VCaP (cell line): ENCODE measurements at regions not wholly inside any gene's neighbourhood (a gene's known extent, or its start where the extent isn't known, plus 50 kb on each side); places are given as distances from the start of the nearest gene placed in this dataset.

ENCODE experiments used
- H3K27ac ChIP-seq: fragments of 450-650 bp; 2 replicates; pipeline ENCODE4 v1.5.1; 2017
- TF ChIP-seq, protein P1 (sequence below): fragments of 450-650 bp; conservative IDR thresholded peaks from 2 replicates; pipeline ENCODE4 v1.5.1; 2017; ENCODE audit warnings: mild to moderate bottlenecking, moderate library complexity

DNA sequence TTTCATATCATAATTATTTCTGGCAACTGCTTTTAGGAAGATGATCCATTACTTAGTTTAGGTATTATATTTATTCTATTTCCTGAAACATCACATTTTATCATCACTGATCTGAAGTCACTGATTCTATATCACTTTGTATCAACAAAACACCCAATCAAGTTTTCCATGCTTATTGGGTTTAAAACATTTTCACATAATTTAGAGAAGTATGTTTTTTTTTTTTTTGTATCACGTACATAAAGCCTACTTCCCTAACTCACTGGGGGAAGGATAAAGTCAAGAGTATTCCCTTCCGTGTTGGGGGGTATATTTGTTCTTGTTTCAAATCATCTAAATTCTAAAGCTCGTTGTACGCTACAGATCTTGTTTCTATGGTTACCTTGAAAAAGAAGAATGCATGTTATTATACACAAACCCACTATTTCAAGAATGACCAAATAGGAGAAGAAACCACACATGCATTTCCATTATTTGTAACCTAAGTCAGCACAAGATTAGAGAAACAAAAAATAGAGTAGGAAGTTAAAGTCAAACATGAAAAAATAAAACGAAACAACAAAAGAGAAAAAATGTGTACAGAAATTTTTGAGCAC, 637.2 kb upstream of the MIR17HG start:
- TF ChIP-seq, protein P1, sequence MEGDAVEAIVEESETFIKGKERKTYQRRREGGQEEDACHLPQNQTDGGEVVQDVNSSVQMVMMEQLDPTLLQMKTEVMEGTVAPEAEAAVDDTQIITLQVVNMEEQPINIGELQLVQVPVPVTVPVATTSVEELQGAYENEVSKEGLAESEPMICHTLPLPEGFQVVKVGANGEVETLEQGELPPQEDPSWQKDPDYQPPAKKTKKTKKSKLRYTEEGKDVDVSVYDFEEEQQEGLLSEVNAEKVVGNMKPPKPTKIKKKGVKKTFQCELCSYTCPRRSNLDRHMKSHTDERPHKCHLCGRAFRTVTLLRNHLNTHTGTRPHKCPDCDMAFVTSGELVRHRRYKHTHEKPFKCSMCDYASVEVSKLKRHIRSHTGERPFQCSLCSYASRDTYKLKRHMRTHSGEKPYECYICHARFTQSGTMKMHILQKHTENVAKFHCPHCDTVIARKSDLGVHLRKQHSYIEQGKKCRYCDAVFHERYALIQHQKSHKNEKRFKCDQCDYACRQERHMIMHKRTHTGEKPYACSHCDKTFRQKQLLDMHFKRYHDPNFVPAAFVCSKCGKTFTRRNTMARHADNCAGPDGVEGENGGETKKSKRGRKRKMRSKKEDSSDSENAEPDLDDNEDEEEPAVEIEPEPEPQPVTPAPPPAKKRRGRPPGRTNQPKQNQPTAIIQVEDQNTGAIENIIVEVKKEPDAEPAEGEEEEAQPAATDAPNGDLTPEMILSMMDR = no peak

DNA sequence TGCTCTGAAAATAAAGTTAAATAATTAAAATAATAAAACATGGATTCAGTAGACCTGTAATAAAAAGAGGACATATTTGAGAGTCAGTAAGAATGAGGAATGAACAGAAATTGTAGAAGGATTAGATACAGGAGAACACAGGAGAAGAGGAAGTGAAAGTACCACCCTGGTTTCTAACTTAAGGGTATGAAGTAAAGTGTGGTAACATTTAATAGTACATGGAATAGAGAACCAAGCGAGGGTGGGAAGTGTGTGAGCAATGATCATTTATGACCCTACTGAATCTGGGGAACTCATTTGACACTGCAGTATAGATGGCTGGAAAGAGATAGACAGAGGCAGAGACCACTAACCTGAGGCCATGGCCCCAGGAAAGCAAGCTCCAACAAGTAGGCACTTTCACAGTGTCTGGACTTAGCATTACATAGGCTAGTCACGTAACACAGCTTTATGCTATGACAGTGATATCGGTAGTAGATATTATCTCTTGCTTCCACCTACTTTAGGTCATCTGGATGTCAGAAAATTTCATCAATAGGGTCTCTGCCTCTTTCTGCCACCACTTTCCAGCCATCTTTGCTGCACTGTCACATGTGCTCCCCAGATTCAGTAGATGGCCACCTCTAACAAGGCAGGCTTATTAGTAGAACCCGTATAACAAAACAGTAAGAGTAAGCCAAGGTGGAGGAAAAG, 633.9 kb upstream of the MIR17HG start:
- no peak overlapping the region for H3K27ac ChIP-seq
- TF ChIP-seq, protein P1 = no peak

More for the DNA sequence above, 637.2 kb upstream of the MIR17HG start:
- H3K27ac ChIP-seq = no peak overlapping the region

DNA sequence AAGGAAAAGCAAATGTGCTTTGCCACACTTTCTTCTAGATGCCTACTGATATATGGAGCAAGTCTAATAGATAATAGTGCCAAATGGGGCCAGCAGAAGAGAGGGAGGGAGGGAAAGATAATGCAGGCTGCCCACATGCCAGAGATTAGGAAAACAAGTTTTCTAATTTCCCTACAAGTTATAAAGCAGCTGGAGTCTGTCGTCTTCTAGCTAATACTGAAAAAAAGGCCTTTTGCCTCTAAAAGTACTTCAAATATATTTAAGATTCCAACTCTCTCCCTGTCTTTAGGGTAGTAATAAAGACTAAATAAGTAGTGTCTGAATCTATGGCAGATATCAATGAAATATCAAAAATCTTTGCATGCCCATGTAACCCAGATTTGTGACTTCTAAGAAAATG, 632.0 kb upstream of the MIR17HG start:
- H3K27ac ChIP-seq = no peak overlapping the region
- TF ChIP-seq, protein P1 = no peak

DNA sequence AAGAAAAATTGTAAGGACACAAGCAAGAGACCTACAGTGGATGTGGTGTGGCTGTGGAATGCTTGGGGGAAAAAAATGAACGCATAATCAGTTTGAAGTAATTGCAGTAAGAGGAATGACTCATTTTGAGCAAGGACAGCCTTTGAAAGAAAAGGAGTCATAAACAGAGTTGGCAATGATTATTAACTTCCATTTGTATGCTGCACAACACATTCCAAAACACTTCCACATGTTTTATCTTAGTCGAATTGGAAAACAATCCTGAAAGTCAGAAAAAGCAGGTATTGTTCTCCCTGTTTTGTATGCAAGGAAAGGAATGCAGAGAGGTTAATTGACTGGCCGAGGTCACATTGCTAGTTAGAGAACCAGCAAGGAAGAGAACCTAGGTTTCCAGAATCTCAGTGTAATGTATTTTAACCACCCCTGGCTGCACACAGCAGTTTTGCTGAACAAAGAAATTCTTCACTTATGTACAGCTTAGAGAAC, 630.0 kb upstream of the MIR17HG start:
- no peak overlapping the region for H3K27ac ChIP-seq
- TF ChIP-seq, protein P1 = no peak

DNA sequence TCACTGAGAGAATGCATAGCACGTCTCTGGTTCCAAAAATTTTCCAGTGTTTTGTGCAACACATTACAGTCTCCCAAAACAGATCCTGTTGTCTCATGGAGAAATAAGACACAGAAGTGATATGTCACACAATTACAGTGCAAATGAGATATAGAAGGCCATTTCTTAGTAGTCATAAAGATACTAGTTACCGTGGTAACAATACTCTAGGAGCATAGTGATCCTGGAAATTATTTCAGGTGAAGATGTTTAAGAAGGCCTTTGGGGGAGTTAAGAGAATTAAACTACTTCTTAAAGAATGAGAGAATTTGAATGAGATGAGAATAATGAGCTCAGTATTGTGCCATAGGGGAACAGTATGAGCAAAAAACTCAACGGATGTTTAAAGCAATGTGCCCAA, 628.0 kb upstream of the MIR17HG start:
- TF ChIP-seq, protein P1 = no peak

DNA sequence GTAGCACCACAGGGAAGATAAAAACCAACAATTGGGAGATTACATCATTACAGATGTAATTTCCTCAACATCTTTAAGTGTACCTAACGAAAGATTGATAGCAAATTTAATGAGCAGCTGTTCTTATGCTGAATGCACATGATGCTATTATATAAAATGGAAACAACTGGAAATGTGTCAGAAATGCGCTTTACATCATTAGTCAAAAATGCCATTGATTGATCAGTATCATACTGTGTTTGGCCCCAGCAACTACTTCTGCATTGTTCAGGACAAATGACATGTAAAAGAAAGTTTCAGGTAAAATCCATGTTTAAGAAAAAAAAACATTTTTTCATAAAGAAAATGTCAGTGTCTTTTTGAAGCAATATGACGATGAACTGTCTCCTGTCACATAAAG, 625.5 kb upstream of the MIR17HG start:
- TF ChIP-seq, protein P1 = no peak

More for the DNA sequence above, 628.0 kb upstream of the MIR17HG start:
- H3K27ac ChIP-seq = no peak overlapping the region

DNA sequence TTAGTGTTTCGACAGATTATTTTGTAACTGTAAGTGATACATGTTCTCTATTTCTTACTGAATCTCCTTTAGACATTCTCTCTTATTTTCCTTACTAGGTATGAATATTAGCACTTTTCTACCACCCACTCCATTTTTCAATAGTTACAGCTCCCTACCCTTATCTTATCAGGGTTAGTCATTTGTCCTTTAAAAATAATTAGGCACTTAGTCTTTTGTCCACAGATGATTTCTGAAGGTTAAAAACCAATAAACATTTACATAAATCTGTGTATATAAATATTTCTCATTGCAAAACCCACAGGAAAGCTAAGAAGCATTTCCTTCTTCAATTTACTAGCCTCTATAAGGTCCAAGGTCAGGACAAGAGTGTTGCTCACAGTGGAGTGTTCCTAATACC, 624.1 kb upstream of the MIR17HG start:
- no peak overlapping the region for H3K27ac ChIP-seq
- TF ChIP-seq, protein P1 = no peak

More for the DNA sequence above, 625.5 kb upstream of the MIR17HG start:
- no peak overlapping the region for H3K27ac ChIP-seq
